HepG2 (cell line): ENCODE measurements at regions not wholly inside any gene's neighbourhood (a gene's known extent, or its start where the extent isn't known, plus 50 kb on each side); places are given as distances from the start of the nearest gene placed in this dataset.

ENCODE experiments used
- ATAC-seq: fragments of 200-7000 bp; cut with Tn5 transposase; 3 replicates; pipeline ENCODE4 v1.9.1; 2020; ENCODE audit warnings: mild to moderate bottlenecking, moderate library complexity
- BruUV-seq: library from RNA; stranded (reverse); fragments of 400-500 nt; replicated peaks from 2 replicates; lab custom pipeline; 2021; lab: Mats Ljungman, UMichigan
- CTCF ChIA-PET: fragments of 300-600 bp; formaldehyde crosslinking; extraction: SDS; loops from one replicate; lab custom pipeline; 2021; ENCODE audit warnings: low total read pairs, inconsistent platforms, low intra/inter-chr PET ratio; lab: Yijun Ruan, JAX
- POLR2A ChIA-PET: fragments of 350-600 bp; sonication (Branson Sonifier 250); formaldehyde crosslinking; loops from one replicate; lab custom pipeline; 2020; ENCODE audit warnings: antibody characterized with exemption, inconsistent platforms; lab: Yijun Ruan, JAX
- DNase-seq: peaks from one replicate; pipeline ENCODE4 v3.0.0-alpha.2; 2015; ENCODE audit warnings: low spot score
- FAIRE-seq: peaks from 3 replicates; lab custom pipeline; 2011; peaks lifted over from hg19 to GRCh38; lab: Jason Lieb, UNC
- H2AFZ ChIP-seq: one replicate; pipeline ENCODE4 v1.6.1; 2011; ENCODE audit warnings: low read length, inconsistent platforms
- H3K27ac ChIP-seq: fragments of 300-600 bp; 3 replicates; pipeline ENCODE4 v1.8.0; 2011; ENCODE audit warnings: mixed run types, mild to moderate bottlenecking, mixed read lengths, low read length, inconsistent platforms; ENCODE audit not compliant: insufficient read depth; ENCODE audit errors: extremely low read length
- H3K27me3 ChIP-seq, 2 experiments: fragments of 200-600 bp in 1 of 2; 2 replicates in 1 of 2; 3 replicates in 1 of 2; pipeline versions ENCODE4 v1.6.0 to v1.8.0; 2011; ENCODE audit warnings: low read length in 2 of 2, mild to moderate bottlenecking in 2 of 2, moderate library complexity in 2 of 2, inconsistent platforms in 1 of 2; ENCODE audit not compliant: insufficient read depth in 2 of 2, control insufficient read depth in 1 of 2
- H3K36me3 ChIP-seq, 2 experiments: fragments of 200-600 bp in 1 of 2; replicated peaks in 1 of 2; 2 replicates in 1 of 2; 3 replicates in 1 of 2; pipeline versions ENCODE4 v1.5.1 to v1.8.0; 2011; ENCODE audit warnings: low read length in 2 of 2, inconsistent platforms in 1 of 2; ENCODE audit not compliant: insufficient read depth in 2 of 2, control insufficient read depth in 1 of 2
- H3K4me1 ChIP-seq: 2 replicates; pipeline ENCODE4 v1.5.1; 2012; ENCODE audit warnings: low read length, inconsistent platforms; ENCODE audit not compliant: insufficient read depth
- H3K4me2 ChIP-seq: 2 replicates; pipeline ENCODE4 v1.6.0; 2011; ENCODE audit warnings: low read depth, low read length, inconsistent platforms
- H3K4me3 ChIP-seq, 3 experiments: fragments of 200-600 bp in 1 of 3; sonication (generic), shearing (Covaris generic) in 1 of 3; replicated peaks in 1 of 3; 2 replicates each; pipeline ENCODE4 v1.5.1; 2011 to 2016; ENCODE audit warnings: low read length in 3 of 3, inconsistent platforms in 2 of 3, low read depth in 2 of 3, mild to moderate bottlenecking in 2 of 3, control low read depth in 1 of 3, mixed read lengths in 1 of 3; ENCODE audit not compliant: insufficient read depth in 1 of 3
- H3K79me2 ChIP-seq: one replicate; pipeline ENCODE4 v1.6.1; 2011; ENCODE audit warnings: low read length, inconsistent platforms; ENCODE audit not compliant: insufficient read depth
- H3K9ac ChIP-seq: 2 replicates; pipeline ENCODE4 v1.6.0; 2011; ENCODE audit warnings: mild to moderate bottlenecking, low read depth, low read length, inconsistent platforms; ENCODE audit not compliant: insufficient read depth
- H3K9me3 ChIP-seq: 2 replicates; pipeline ENCODE4 v1.5.1; 2012; ENCODE audit warnings: mild to moderate bottlenecking, low read length
- H4K20me1 ChIP-seq: 2 replicates; pipeline ENCODE4 v1.6.0; 2011; ENCODE audit warnings: inconsistent platforms, mild to moderate bottlenecking, low read length, moderate library complexity; ENCODE audit not compliant: insufficient read depth
- CENPT ChIP-seq: sonication (generic); formaldehyde crosslinking; IDR thresholded peaks from 2 replicates; pipeline ENCODE4 v1.8.0; 2022; ENCODE audit warnings: low read depth, mild to moderate bottlenecking, moderate library complexity, missing genetic modification reagents
- HOXA7 ChIP-seq: sonication (generic); formaldehyde crosslinking; IDR thresholded peaks from 2 replicates; pipeline ENCODE4 v1.8.1; 2022; ENCODE audit warnings: mild to moderate bottlenecking, missing genetic modification reagents, moderate library complexity
- MTA3 ChIP-seq: sonication (generic); formaldehyde crosslinking; IDR thresholded peaks from 2 replicates; pipeline ENCODE4 v1.4.0; 2020; ENCODE audit warnings: missing genetic modification reagents
- MXI1 ChIP-seq: IDR thresholded peaks from 3 replicates; pipeline ENCODE4 v1.6.1; 2012; ENCODE audit warnings: low read depth, low read length, inconsistent platforms, borderline replicate concordance
- NFE2L1 ChIP-seq: sonication (generic); formaldehyde crosslinking; IDR thresholded peaks from 2 replicates; pipeline ENCODE4 v1.4.0; 2020; ENCODE audit warnings: missing genetic modification reagents, mild to moderate bottlenecking, borderline replicate concordance
- NR3C1 ChIP-seq: sonication (generic); formaldehyde crosslinking; IDR thresholded peaks from 2 replicates; pipeline ENCODE4 v1.4.0; 2020; ENCODE audit warnings: missing genetic modification reagents
- PPARG ChIP-seq: conservative IDR thresholded peaks from 2 replicates; pipeline ENCODE4 v1.6.1; 2016; ENCODE audit warnings: missing biosample characterization, missing genetic modification reagents
- ZNF138 ChIP-seq: sonication (generic); formaldehyde crosslinking; IDR thresholded peaks from 2 replicates; pipeline ENCODE4 v1.5.0; 2020; ENCODE audit warnings: mild to moderate bottlenecking, low read depth, missing genetic modification reagents
- ZNF552 ChIP-seq: sonication (generic); formaldehyde crosslinking; IDR thresholded peaks from 2 replicates; pipeline ENCODE4 v1.9.0; 2022; ENCODE audit warnings: missing genetic modification reagents, mild to moderate bottlenecking, borderline replicate concordance
- ZNF564 ChIP-seq: sonication (generic); formaldehyde crosslinking; IDR thresholded peaks from 2 replicates; pipeline ENCODE4 v1.8.1; 2023; ENCODE audit warnings: mild to moderate bottlenecking, missing genetic modification reagents
- ZNF678 ChIP-seq: sonication (generic); formaldehyde crosslinking; IDR thresholded peaks from 2 replicates; pipeline ENCODE4 v1.4.0; 2020; ENCODE audit warnings: mild to moderate bottlenecking, missing genetic modification reagents
- ZNF773 ChIP-seq: sonication (generic); formaldehyde crosslinking; IDR thresholded peaks from 2 replicates; pipeline ENCODE4 v1.4.0; 2020; ENCODE audit warnings: missing genetic modification reagents, borderline replicate concordance
- WGBS: methylation state at CpG from one replicate; pipeline ENCODE4 v1.1.6; 2017; ENCODE audit warnings: low lambda C conversion rate; 5-methylcytosine and 5-hydroxymethylcytosine counted together
- in situ Hi-C: cut with HindIII; loops from 2 replicates; pipeline ENCODE4 v1.10.0; 2017; ENCODE audit warnings: low pct_unique_long_range_greater_than_20kb; ENCODE audit not compliant: extremely low pct_ligation_motif_present
- intact Hi-C: fragments of 100-400 bp; cut with micrococcal nuclease; formaldehyde crosslinking; loops from one replicate; pipeline ENCODE4 v1.10.0; 2022; ENCODE audit not compliant: unreplicated experiment
- TF ChIP-seq, protein P1 (sequence below): sonication (generic); formaldehyde crosslinking; IDR thresholded peaks from 2 replicates; pipeline ENCODE4 v1.5.0; 2020; ENCODE audit warnings: mild to moderate bottlenecking, missing genetic modification reagents
- TF ChIP-seq, protein P2 (sequence below): sonication (generic); formaldehyde crosslinking; IDR thresholded peaks from 2 replicates; pipeline ENCODE4 v1.9.0; 2021; ENCODE audit warnings: mild to moderate bottlenecking, missing genetic modification reagents

DNA sequence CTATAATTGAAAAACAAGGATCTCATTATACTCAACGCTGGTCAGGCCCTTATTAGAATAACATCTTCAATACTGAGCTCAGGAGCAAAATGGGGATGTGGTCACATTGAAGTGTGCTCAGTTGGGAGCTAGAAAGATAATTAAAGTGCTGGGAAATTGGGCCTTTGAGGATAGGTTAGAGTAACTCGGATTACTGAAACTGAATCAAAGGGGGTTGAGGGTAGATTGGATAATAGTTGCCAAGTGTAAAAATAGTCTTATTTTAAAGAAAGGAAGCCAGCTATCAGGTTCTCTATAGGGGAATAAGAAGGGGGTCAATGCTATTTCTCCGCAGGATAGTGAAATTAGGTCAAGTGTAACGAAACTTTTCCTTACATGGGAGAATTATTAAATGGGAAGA is 391.0 kb upstream of the PTPRD start:
- DNase-seq (no peak), ATAC-seq (no peak), FAIRE-seq (no peak)
- BruUV-seq: no TSS peak
- TF ChIP-seq ZNF564 (CRISPR knock-in tag) (no peak), ZNF678 (no peak), ZNF138 (CRISPR knock-in tag) (no peak), ZNF552 (no peak), NR3C1 (CRISPR knock-in tag) (no peak), HOXA7 (no peak), CENPT (no peak), PPARG (CRISPR knock-in tag) (no peak), MXI1 (no peak), ZNF773 (CRISPR knock-in tag) (no peak), MTA3 (CRISPR knock-in tag) (no peak), NFE2L1 (CRISPR knock-in tag) (no peak)
- TF ChIP-seq, protein P1, sequence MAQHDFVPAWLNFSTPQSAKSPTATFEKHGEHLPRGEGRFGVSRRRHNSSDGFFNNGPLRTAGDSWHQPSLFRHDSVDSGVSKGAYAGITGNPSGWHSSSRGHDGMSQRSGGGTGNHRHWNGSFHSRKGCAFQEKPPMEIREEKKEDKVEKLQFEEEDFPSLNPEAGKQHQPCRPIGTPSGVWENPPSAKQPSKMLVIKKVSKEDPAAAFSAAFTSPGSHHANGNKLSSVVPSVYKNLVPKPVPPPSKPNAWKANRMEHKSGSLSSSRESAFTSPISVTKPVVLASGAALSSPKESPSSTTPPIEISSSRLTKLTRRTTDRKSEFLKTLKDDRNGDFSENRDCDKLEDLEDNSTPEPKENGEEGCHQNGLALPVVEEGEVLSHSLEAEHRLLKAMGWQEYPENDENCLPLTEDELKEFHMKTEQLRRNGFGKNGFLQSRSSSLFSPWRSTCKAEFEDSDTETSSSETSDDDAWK (CRISPR knock-in tag): no peak
- TF ChIP-seq, protein P2, sequence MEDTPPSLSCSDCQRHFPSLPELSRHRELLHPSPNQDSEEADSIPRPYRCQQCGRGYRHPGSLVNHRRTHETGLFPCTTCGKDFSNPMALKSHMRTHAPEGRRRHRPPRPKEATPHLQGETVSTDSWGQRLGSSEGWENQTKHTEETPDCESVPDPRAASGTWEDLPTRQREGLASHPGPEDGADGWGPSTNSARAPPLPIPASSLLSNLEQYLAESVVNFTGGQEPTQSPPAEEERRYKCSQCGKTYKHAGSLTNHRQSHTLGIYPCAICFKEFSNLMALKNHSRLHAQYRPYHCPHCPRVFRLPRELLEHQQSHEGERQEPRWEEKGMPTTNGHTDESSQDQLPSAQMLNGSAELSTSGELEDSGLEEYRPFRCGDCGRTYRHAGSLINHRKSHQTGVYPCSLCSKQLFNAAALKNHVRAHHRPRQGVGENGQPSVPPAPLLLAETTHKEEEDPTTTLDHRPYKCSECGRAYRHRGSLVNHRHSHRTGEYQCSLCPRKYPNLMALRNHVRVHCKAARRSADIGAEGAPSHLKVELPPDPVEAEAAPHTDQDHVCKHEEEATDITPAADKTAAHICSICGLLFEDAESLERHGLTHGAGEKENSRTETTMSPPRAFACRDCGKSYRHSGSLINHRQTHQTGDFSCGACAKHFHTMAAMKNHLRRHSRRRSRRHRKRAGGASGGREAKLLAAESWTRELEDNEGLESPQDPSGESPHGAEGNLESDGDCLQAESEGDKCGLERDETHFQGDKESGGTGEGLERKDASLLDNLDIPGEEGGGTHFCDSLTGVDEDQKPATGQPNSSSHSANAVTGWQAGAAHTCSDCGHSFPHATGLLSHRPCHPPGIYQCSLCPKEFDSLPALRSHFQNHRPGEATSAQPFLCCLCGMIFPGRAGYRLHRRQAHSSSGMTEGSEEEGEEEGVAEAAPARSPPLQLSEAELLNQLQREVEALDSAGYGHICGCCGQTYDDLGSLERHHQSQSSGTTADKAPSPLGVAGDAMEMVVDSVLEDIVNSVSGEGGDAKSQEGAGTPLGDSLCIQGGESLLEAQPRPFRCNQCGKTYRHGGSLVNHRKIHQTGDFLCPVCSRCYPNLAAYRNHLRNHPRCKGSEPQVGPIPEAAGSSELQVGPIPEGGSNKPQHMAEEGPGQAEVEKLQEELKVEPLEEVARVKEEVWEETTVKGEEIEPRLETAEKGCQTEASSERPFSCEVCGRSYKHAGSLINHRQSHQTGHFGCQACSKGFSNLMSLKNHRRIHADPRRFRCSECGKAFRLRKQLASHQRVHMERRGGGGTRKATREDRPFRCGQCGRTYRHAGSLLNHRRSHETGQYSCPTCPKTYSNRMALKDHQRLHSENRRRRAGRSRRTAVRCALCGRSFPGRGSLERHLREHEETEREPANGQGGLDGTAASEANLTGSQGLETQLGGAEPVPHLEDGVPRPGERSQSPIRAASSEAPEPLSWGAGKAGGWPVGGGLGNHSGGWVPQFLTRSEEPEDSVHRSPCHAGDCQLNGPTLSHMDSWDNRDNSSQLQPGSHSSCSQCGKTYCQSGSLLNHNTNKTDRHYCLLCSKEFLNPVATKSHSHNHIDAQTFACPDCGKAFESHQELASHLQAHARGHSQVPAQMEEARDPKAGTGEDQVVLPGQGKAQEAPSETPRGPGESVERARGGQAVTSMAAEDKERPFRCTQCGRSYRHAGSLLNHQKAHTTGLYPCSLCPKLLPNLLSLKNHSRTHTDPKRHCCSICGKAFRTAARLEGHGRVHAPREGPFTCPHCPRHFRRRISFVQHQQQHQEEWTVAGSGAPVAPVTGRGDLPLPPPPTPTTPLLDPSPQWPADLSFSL: no peak
- H3K36me3 ChIP-seq: no peaks in the 10 kb centered on the region
- ChIA-PET CTCF (no interaction called here), POLR2A (no interaction called here)
- H3K4me3 ChIP-seq: no peak overlapping the region
- in situ Hi-C loops (no loop called here), intact Hi-C loops (no loop called here)
- H3K79me2 ChIP-seq: no peaks in the 10 kb centered on the region
- H4K20me1 ChIP-seq: no peaks in the 10 kb centered on the region
- no peak overlapping the region for H3K9ac ChIP-seq
- WGBS: 4% methylated on average over 4 of the region's 4 CpGs
- no peaks in the 10 kb centered on the region for H3K27me3 ChIP-seq
- H3K27ac ChIP-seq: no peak overlapping the region
- H3K4me1 ChIP-seq: no peaks in the 10 kb centered on the region
- peaks cover 77% of the 10 kb centered on the region for H3K9me3 ChIP-seq
- H2AFZ ChIP-seq: no peak overlapping the region
- H3K4me2 ChIP-seq: no peak overlapping the region
